Ecto neural progenitor cell (in vitro differentiated cells): ENCODE measurements at regions not wholly inside any gene's neighbourhood (a gene's known extent, or its start where the extent isn't known, plus 50 kb on each side); places are given as distances from the start of the nearest gene placed in this dataset.
"Not testable (repeated sequence)": the region's sequence is repeated elsewhere in the genome, so short reads cannot be mapped to it uniquely, and the experiment has no call there.

Experiments
- DNase-seq: peaks from one replicate; pipeline ENCODE4 v3.0.0-alpha.2; 2018; ENCODE audit warnings: low spot score

- DNase-seq, result no peak
Measured at GRCh38 chr10:53177468-53177867, 404.9 kb upstream of the MBL2 start.

GRCh38 chr10:53166325-53166724 is 393.7 kb upstream of the MBL2 start:
- DNase-seq, result no peak

- no peak for DNase-seq
Measured at GRCh38 chr10:53162856-53163255, 390.3 kb upstream of the MBL2 start.

GRCh38 chr10:53161231-53161630 is 388.6 kb upstream of the MBL2 start:
- DNase-seq, result no peak

GRCh38 chr10:53155674-53156073 is 383.1 kb upstream of the MBL2 start:
- not testable (repeated sequence) for DNase-seq

GRCh38 chr10:53153831-53154230 is 381.2 kb upstream of the MBL2 start:
- no peak for DNase-seq

GRCh38 chr10:53140506-53140905 is 367.9 kb upstream of the MBL2 start:
- no peak for DNase-seq

- DNase-seq, result no peak
Measured at GRCh38 chr10:53135897-53136253, 363.3 kb upstream of the MBL2 start.

GRCh38 chr10:53135213-53135896 is 362.8 kb upstream of the MBL2 start:
- no peak for DNase-seq

- no peak for DNase-seq
Measured at GRCh38 chr10:53134050-53134449, 361.5 kb upstream of the MBL2 start.

GRCh38 chr10:53130337-53130736 is 357.8 kb upstream of the MBL2 start:
- no peak for DNase-seq

GRCh38 chr10:53127686-53128085 is 355.1 kb upstream of the MBL2 start:
- no peak for DNase-seq

- no peak for DNase-seq
Measured at GRCh38 chr10:53123311-53123710, 350.7 kb upstream of the MBL2 start.

GRCh38 chr10:53122281-53122680 is 349.7 kb upstream of the MBL2 start:
- no peak for DNase-seq

GRCh38 chr10:53115660-53116059 is 343.1 kb upstream of the MBL2 start:
- no peak for DNase-seq

GRCh38 chr10:53111529-53111928 is 338.9 kb upstream of the MBL2 start:
- DNase-seq, result no peak

- no peak for DNase-seq
Measured at GRCh38 chr10:53109320-53109719, 336.7 kb upstream of the MBL2 start.

- DNase-seq, result no peak
Measured at GRCh38 chr10:53108317-53108934, 335.8 kb upstream of the MBL2 start.

- DNase-seq, result no peak
Measured at GRCh38 chr10:53107711-53108110, 335.1 kb upstream of the MBL2 start.

GRCh38 chr10:53102424-53102823 is 329.8 kb upstream of the MBL2 start:
- no peak for DNase-seq

GRCh38 chr10:53093878-53094277 is 321.3 kb upstream of the MBL2 start:
- DNase-seq, result no peak

GRCh38 chr10:53091574-53091973 is 319.0 kb upstream of the MBL2 start:
- DNase-seq, result no peak

- no peak for DNase-seq
Measured at GRCh38 chr10:53088961-53089360, 316.4 kb upstream of the MBL2 start.

GRCh38 chr10:53079283-53079682 is 306.7 kb upstream of the MBL2 start:
- DNase-seq, result no peak
